ENCODE measurements at regions not wholly inside any gene's neighbourhood (a gene's known extent, or its start where the extent isn't known, plus 50 kb on each side); places are given as distances from the start of the nearest gene placed in this dataset.

DNA sequence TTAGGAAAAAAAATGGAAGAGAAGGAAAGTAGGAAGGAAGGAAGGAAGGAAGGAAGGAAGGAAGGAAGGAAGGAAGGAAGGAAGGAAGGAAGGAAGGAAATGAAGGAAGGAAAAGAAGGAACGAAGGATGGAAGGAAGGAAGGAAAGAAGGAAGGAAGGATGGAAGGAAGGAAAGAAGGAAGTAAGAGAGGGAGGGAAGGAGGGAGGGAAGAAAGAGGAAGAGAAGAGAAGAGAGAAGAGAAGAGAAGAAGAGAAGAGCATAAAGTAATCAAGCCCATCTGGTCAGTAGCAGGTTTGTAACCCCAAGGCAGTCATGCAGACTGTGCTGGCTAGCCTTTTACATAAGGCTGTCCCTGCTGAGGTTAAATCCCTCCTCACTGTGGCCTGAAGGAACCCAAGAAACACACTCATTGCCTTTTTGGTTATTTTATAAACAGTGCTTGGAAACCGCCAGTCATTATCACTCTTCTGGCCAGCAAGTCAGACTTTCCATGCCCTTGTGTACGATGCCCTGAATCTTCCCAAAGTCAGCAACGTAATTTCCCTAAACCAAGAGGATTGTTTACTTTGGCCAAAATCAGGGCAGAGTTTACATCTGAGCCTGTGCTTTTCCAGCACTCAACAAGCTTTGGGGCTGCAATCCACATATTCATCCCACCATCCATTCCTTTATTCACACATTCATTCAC is 409.6 kb upstream of the MAF start:
- DNase-seq (ENCODE audit: low spot score): no peak
- no peaks in the 10 kb centered on the region for H3K36me3 Mint-ChIP-seq (ENCODE audit: low read depth, unreplicated experiment)
- no peaks in the 10 kb centered on the region for H3K9me3 Mint-ChIP-seq (ENCODE audit: unreplicated experiment)
- H3K4me1 Mint-ChIP-seq (ENCODE audit: unreplicated experiment): no peaks in the 10 kb centered on the region
- H3K27ac Mint-ChIP-seq (ENCODE audit: unreplicated experiment): no peak overlapping the region
- H3K27me3 Mint-ChIP-seq (ENCODE audit: unreplicated experiment): no peaks in the 10 kb centered on the region
- H3K4me3 Mint-ChIP-seq (ENCODE audit: unreplicated experiment): no peak overlapping the region
- TF ChIP-seq, protein P1, sequence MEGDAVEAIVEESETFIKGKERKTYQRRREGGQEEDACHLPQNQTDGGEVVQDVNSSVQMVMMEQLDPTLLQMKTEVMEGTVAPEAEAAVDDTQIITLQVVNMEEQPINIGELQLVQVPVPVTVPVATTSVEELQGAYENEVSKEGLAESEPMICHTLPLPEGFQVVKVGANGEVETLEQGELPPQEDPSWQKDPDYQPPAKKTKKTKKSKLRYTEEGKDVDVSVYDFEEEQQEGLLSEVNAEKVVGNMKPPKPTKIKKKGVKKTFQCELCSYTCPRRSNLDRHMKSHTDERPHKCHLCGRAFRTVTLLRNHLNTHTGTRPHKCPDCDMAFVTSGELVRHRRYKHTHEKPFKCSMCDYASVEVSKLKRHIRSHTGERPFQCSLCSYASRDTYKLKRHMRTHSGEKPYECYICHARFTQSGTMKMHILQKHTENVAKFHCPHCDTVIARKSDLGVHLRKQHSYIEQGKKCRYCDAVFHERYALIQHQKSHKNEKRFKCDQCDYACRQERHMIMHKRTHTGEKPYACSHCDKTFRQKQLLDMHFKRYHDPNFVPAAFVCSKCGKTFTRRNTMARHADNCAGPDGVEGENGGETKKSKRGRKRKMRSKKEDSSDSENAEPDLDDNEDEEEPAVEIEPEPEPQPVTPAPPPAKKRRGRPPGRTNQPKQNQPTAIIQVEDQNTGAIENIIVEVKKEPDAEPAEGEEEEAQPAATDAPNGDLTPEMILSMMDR (IDR thresholded peaks at IDR 0.05; ENCODE audit: unreplicated experiment): no peak

DNA sequence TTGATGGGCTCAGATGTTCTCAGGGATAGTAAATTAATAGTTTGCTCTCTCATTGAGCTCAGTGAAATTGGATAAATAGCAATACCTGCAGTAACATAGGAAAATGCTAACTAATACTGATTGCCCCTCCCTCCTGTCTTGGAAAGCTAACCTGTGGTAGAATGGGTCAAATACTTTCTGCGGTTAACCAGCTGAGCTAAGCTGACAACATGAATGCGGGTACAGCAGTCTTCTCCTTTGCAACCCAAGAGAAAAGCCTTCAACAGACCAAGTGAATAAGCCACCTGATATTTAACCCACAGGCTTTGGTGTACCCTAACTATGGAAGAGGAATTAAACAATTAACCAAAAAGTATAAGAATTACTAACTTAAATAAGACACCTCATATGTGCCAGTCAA is 408.3 kb upstream of the MAF start:
- H3K9me3 Mint-ChIP-seq (ENCODE audit: unreplicated experiment): no peaks in the 10 kb centered on the region
- no peaks in the 10 kb centered on the region for H3K4me1 Mint-ChIP-seq (ENCODE audit: unreplicated experiment)
- no peak overlapping the region for H3K4me3 Mint-ChIP-seq (ENCODE audit: unreplicated experiment)
- H3K27me3 Mint-ChIP-seq (ENCODE audit: unreplicated experiment): peaks cover 3% of the 10 kb centered on the region
- H3K27ac Mint-ChIP-seq (ENCODE audit: unreplicated experiment): no peak overlapping the region
- no peak for DNase-seq (ENCODE audit: low spot score)
- H3K36me3 Mint-ChIP-seq (ENCODE audit: low read depth, unreplicated experiment): no peaks in the 10 kb centered on the region
- TF ChIP-seq, protein P1 (IDR thresholded peaks at IDR 0.05; ENCODE audit: unreplicated experiment): no peak

DNA sequence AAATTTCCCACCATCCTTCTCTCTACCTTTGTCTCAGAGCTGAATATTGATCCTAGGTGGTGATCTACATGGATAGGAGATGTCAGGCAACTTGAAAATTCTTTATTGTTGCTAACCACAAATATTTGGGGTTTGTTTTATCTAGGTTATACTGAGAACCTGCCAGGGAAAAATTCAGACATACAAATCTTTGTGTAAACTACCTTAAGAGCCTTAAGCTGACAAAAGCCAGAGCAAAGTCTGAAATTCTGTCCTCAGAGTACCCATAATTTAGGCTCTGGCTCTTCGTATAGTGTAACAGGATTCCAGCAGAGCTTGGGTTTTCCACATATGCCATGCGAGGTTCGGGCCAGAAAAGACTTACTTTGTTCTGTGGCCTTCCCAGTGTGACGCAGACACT is 406.7 kb upstream of the MAF start:
- no peaks in the 10 kb centered on the region for H3K9me3 Mint-ChIP-seq (ENCODE audit: unreplicated experiment)
- no peak for DNase-seq (ENCODE audit: low spot score)
- H3K4me1 Mint-ChIP-seq (ENCODE audit: unreplicated experiment): no peaks in the 10 kb centered on the region
- H3K27me3 Mint-ChIP-seq (ENCODE audit: unreplicated experiment): peaks cover 3% of the 10 kb centered on the region
- H3K27ac Mint-ChIP-seq (ENCODE audit: unreplicated experiment): no peak overlapping the region
- no peak overlapping the region for H3K4me3 Mint-ChIP-seq (ENCODE audit: unreplicated experiment)
- H3K36me3 Mint-ChIP-seq (ENCODE audit: low read depth, unreplicated experiment): no peaks in the 10 kb centered on the region
- TF ChIP-seq, protein P1 (IDR thresholded peaks at IDR 0.05; ENCODE audit: unreplicated experiment): no peak

DNA sequence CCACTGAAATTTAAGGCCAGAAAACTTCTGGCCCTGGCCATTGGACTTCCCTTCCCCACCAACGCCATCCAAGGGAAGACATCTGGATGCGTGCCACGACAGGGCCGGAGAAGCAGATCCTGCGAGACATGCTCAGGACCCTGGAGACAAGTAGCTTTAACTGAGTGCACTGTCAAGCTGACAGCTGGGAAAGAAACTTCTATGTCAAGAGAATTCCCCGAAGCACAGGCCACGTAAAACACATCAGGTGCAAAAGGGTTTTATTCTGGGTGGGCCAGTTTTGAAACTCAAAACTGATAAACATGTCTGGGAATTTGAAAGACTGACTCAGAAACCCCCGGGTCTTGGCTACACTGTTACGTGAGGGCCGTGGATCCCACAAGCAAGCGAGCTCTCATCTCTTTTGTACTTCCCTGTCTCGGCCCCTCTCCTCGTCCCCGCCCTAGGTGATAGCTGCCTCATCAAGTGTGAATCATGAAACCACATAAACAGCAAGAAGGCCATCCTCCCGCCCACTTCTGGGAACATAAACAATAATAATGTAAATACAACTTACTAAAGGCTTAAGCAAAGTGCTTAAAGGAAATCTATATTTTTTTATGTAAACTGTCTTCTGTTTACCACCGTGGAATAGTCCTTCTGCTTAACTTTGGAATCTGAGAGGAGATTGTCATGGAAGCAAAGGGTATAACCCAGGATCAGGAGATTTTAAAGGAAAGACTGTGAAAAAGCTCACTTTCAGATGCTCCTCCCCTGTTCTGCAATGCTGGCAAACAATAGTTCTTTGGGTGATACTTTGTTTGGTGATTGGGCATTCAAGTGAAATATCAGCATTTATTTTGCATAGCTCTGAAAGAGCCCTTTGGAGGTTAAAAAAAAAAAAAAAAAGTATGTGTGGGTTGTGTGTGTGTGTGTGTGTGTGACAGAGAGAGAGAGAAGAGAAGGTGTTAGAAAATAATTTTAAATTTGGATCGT is 406.0 kb upstream of the MAF start:
- Mint-ChIP-seq H3K27me3 (ENCODE audit: unreplicated experiment) (peaks cover 3% of the 10 kb centered on the region), H3K4me1 (ENCODE audit: unreplicated experiment) (no peaks in the 10 kb centered on the region), H3K4me3 (ENCODE audit: unreplicated experiment) (no peak overlapping the region), H3K27ac (ENCODE audit: unreplicated experiment) (no peak overlapping the region), H3K9me3 (ENCODE audit: unreplicated experiment) (no peaks in the 10 kb centered on the region), H3K36me3 (ENCODE audit: low read depth, unreplicated experiment) (no peaks in the 10 kb centered on the region)
- DNase-seq (ENCODE audit: low spot score): no peak
- TF ChIP-seq, protein P1 (IDR thresholded peaks at IDR 0.05; ENCODE audit: unreplicated experiment): no peak

DNA sequence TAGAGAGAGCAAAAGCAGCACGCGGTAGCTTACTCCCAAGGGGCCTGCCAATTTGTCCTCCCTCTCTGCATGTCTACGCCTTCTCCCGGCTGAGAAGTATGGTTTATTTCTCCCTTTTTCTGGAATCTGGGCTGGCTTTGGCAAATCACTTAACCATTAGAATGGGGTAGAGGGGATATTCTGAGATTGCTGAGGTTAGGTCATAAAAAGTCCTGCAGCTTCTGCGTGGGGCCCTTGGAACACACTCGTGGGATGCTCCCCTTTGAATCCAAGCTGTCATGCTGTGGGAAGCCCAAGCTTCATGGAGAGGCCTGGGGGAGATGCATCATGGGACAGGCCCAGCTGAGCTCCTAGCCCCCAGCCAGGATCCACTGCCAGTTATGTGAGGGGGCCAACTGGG is 403.6 kb upstream of the MAF start:
- H3K27ac Mint-ChIP-seq (ENCODE audit: unreplicated experiment): no peak overlapping the region
- DNase-seq (ENCODE audit: low spot score): no peak
- peaks cover 4% of the 10 kb centered on the region for H3K27me3 Mint-ChIP-seq (ENCODE audit: unreplicated experiment)

More for the DNA sequence above, 403.6 kb upstream of the MAF start:
- Mint-ChIP-seq H3K4me3 (ENCODE audit: unreplicated experiment) (no peak overlapping the region), H3K4me1 (ENCODE audit: unreplicated experiment) (no peaks in the 10 kb centered on the region), H3K36me3 (ENCODE audit: low read depth, unreplicated experiment) (no peaks in the 10 kb centered on the region), H3K9me3 (ENCODE audit: unreplicated experiment) (no peaks in the 10 kb centered on the region)
- TF ChIP-seq, protein P1 (IDR thresholded peaks at IDR 0.05; ENCODE audit: unreplicated experiment): no peak

All from endothelial cell (in vitro differentiated cells).